ENCODE measurements at regions not wholly inside any gene's neighbourhood (a gene's known extent, or its start where the extent isn't known, plus 50 kb on each side); places are given as distances from the start of the nearest gene placed in this dataset.

DNA sequence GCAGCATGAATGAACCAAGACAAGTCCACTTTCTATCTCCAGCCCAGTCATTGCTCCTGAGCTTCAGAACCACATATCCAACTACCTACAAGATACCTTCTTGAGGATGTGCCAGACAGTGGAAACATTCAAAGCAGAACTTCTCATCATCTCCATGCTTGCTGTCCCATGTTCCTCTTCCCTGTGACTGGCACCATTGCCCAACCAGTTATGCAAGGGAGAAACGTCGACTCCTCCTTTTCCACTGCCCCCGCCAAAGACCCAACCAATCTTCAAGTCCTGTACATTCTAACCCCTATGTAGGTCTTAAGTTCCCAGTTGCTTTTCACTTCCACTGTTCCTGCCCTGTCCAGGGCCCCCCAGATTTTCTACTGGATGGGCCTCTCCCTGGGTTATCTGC is 225.7 kb downstream of the RPS24 start:
- TF ChIP-seq, protein P1, sequence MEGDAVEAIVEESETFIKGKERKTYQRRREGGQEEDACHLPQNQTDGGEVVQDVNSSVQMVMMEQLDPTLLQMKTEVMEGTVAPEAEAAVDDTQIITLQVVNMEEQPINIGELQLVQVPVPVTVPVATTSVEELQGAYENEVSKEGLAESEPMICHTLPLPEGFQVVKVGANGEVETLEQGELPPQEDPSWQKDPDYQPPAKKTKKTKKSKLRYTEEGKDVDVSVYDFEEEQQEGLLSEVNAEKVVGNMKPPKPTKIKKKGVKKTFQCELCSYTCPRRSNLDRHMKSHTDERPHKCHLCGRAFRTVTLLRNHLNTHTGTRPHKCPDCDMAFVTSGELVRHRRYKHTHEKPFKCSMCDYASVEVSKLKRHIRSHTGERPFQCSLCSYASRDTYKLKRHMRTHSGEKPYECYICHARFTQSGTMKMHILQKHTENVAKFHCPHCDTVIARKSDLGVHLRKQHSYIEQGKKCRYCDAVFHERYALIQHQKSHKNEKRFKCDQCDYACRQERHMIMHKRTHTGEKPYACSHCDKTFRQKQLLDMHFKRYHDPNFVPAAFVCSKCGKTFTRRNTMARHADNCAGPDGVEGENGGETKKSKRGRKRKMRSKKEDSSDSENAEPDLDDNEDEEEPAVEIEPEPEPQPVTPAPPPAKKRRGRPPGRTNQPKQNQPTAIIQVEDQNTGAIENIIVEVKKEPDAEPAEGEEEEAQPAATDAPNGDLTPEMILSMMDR (conservative IDR thresholded peaks at IDR 0.05; ENCODE audit: low read length): no peak
- TF ChIP-seq EZH2phosphoT487 (IDR thresholded peaks at IDR 0.05; ENCODE audit: borderline replicate concordance, low read depth, low read length): no peak

Data from OCI-LY7 (cell line).